ENCODE measurements at regions not wholly inside any gene's neighbourhood (a gene's known extent, or its start where the extent isn't known, plus 50 kb on each side); places are given as distances from the start of the nearest gene placed in this dataset.
A peak's percentile ranks its signal among the peaks of the same experiment; 100 is the strongest.
"Not testable (repeated sequence)": the region's sequence is repeated elsewhere in the genome, so short reads cannot be mapped to it uniquely, and the experiment has no call there.

DNA sequence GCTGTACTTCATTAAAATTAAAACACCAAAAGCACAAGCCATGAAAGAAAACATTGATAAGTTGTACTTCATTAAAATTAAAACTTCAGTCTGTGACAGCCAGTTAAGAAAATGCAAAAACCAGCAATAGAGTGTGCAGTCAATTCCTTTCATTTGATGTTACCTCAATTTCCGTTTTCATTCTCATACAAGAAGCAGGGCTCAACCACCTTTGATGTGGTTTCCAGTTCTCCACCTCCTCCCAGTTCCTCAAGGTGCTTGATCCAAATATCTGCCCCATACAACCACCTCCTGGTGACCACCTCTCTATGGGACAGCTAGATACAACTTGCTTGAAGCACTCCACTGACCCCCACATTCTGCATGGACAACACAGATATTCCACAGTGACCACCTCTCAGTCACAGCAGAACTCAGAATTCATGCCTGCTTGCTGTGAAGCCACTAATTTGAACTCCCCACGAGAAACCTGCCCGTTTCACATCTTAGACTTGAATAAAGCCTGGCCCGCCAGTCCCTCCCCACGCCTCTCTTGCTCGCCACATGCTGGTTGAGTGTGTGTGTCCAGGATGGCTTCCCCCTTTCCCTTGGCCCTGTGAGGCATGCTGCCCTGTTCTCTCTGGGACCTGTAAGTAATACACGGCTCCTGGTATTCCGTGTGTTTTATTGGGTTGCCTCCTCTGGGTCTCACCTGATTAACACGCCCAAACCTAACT is 66.1 kb downstream of the FAM50B start:
- TF ChIP-seq CTCF (IDR thresholded peaks at IDR 0.05; ENCODE audit: low read depth, low read length), result no peak
- no peak for DNase-seq (ENCODE audit: extremely low read depth, low read depth)

- no peak for DNase-seq (ENCODE audit: extremely low read depth, low read depth)
- no peak for TF ChIP-seq CTCF (IDR thresholded peaks at IDR 0.05; ENCODE audit: low read depth, low read length)
Measured at GRCh38 chr6:3916211-3916610, 67.0 kb downstream of the FAM50B start.

GRCh38 chr6:3916749-3917148 is 67.6 kb downstream of the FAM50B start:
- DNase-seq (ENCODE audit: extremely low read depth, low read depth), result not testable (repeated sequence)

DNA sequence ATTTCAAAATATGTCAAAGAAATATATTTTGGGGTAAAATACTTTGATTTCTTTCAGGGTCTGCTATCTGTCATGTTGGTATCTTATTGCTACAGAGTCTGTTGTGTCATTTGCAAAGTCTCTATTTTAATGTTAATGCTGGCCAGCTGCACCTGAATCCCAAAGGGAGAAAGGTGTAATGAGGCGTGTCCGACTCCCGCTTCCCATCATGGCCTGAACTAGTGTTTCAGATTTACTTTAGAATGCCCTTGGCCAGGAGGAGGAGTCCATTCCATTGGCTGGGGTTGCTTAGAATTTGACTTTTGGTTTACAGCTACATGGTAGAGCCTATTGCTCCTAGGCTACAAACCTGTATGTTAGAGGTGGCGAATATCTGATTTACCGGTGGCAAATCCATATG is 69.3 kb downstream of the FAM50B start:
- TF ChIP-seq CTCF (IDR thresholded peaks at IDR 0.05; ENCODE audit: low read depth, low read length), result no peak
- DNase-seq (ENCODE audit: extremely low read depth, low read depth), result no peak

GRCh38 chr6:3919130-3919628 is 70.0 kb downstream of the FAM50B start:
- DNase-seq (ENCODE audit: extremely low read depth, low read depth), result peak; percentile 80
- TF ChIP-seq CTCF (IDR thresholded peaks at IDR 0.05; ENCODE audit: low read depth, low read length), result no peak

GRCh38 chr6:3919849-3920248 is 70.7 kb downstream of the FAM50B start:
- no peak for TF ChIP-seq CTCF (IDR thresholded peaks at IDR 0.05; ENCODE audit: low read depth, low read length)
- no peak for DNase-seq (ENCODE audit: extremely low read depth, low read depth)

DNA sequence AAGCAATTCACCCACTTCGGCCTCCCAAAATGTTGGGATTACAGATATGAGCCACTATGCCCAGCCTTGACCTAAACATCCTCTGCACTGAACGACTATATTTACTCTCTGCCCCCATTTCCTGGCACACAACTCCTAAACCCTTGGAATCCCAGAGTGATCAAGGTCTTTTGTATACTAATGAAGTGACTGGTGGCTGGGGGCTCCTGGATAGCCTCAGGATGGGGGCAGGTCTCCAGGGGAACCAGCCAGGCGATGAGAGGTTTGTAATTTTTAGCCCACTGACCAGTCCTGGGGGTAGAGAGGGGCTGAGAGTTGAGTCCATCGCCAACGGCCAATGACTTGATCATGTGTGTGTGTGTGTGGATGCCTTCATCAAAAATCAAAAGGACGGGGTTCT is 71.1 kb downstream of the FAM50B start:
- no peak for DNase-seq (ENCODE audit: extremely low read depth, low read depth)
- TF ChIP-seq CTCF (IDR thresholded peaks at IDR 0.05; ENCODE audit: low read depth, low read length), result no peak

GRCh38 chr6:3921663-3922062 is 72.5 kb downstream of the FAM50B start:
- TF ChIP-seq CTCF (IDR thresholded peaks at IDR 0.05; ENCODE audit: low read depth, low read length), result no peak

DNA sequence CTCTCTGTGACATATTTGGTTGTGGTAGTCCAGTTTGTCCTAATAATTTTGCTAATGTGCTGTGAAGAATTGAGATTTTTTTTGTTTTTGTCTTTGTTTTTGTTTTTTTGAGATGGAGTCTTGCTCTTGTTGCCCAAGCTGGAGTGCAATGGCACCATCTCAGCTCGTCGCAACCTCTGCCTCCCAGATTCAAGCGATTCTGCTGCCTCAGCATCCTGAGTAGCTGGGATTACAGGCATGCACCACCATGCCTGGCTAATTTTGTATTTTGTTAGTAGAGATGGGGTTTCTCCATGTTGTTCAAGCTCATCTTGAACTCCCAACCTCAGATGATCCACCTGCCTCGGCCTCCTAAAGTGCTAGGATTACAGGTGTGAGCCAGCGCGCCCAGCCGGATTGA is 73.4 kb downstream of the FAM50B start:
- not testable (repeated sequence) for DNase-seq (ENCODE audit: extremely low read depth, low read depth)

More at GRCh38 chr6:3921663-3922062, 72.5 kb downstream of the FAM50B start:
- DNase-seq (ENCODE audit: extremely low read depth, low read depth), result no peak

DNA sequence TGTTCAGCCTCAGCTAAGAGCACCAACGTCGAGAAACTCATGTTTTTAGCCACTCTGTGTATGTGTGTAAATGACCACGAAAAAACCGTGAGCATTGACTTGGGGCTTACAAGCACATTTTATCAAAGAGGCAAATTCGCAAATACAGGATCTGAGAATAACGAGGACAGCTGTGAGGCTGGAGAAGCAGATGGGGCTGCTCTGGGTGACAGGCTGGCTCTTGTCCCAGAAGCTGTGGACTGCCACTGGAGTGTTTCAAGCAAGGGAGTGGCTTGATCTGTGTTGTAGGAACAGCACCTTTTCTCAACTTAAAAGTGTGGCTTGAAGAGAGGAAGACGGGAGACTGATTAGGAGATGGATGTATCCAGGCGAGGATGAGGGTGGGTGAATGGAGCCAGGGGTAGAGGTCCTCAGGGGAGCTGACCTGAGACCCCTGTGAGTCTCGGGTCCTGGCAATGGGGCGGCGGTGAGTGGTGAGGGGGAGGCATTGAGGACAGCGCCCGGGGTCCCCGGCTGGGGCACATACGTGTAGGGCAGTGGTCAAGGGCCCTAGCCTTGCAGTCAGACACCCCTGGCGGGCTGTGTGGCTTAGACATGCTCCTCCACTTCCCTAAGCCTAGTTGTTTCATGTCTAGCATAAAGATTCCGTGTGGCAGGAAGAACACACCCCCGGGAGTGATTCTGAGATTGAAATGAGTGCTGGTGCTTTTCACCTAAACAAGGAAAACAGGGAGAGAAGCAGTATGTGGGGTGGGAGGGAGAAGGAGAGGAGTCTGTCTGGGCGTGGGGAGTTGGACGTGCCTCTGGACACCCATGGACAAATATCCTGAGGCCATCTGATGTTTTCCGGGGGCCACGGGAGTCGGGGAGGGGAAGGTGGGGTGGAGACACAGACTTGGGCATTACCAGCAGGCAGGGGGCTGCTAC is 76.3 kb downstream of the FAM50B start:
- not testable (repeated sequence) for DNase-seq (ENCODE audit: extremely low read depth, low read depth)

All from AG09319 (cell line).